Kidney epithelial cell (primary cell): ENCODE measurements at regions not wholly inside any gene's neighbourhood (a gene's known extent, or its start where the extent isn't known, plus 50 kb on each side); places are given as distances from the start of the nearest gene placed in this dataset.

Experiments
- DNase-seq: peaks from one replicate; pipeline ENCODE4 v3.0.0-alpha.2; 2010; ENCODE audit warnings: low read depth
- H3K27me3 ChIP-seq: 2 replicates; pipeline ENCODE4 v1.6.0; 2011; ENCODE audit warnings: low read length; ENCODE audit not compliant: control insufficient read depth, insufficient read depth
- H3K36me3 ChIP-seq: 2 replicates; pipeline ENCODE4 v1.5.1; 2011; ENCODE audit warnings: low read length; ENCODE audit not compliant: control insufficient read depth, insufficient read depth
- H3K4me3 ChIP-seq: 2 replicates; pipeline ENCODE4 v1.5.1; 2011; ENCODE audit warnings: low read depth, mild to moderate bottlenecking, control low read depth, low read length
- TF ChIP-seq, protein P1 (sequence below): IDR thresholded peaks from 2 replicates; pipeline ENCODE4 v1.5.1; 2011; ENCODE audit warnings: mild to moderate bottlenecking, moderate library complexity, low read length, control low read depth, inconsistent platforms; ENCODE audit not compliant: insufficient read depth, poor library complexity, severe bottlenecking

DNA sequence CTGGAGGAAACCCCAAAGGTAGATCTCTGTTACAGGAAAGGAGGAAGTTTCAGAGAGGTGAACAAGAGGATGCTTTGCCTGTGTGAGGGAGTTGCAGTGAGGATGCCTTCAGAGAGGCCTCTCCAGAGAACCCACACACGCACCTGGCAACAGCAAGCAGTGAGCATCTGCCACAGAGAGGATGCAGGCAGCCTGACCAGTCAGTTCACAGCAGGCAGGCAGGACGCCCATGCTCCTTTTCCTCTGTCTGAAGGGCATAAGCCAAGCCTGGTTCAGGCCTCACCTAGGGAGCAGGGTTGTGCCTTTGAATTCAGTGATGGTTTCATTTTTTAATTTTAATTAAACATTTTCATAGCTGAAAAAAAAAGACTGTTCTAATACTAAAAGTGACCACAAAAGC lies 346.0 kb upstream of the MARCKS start:
- Histone ChIP-seq H3K27me3 (no peaks in the 10 kb centered on the region), H3K4me3 (no peak overlapping the region), H3K36me3 (no peaks in the 10 kb centered on the region)
- DNase-seq: no peak
- TF ChIP-seq, protein P1, sequence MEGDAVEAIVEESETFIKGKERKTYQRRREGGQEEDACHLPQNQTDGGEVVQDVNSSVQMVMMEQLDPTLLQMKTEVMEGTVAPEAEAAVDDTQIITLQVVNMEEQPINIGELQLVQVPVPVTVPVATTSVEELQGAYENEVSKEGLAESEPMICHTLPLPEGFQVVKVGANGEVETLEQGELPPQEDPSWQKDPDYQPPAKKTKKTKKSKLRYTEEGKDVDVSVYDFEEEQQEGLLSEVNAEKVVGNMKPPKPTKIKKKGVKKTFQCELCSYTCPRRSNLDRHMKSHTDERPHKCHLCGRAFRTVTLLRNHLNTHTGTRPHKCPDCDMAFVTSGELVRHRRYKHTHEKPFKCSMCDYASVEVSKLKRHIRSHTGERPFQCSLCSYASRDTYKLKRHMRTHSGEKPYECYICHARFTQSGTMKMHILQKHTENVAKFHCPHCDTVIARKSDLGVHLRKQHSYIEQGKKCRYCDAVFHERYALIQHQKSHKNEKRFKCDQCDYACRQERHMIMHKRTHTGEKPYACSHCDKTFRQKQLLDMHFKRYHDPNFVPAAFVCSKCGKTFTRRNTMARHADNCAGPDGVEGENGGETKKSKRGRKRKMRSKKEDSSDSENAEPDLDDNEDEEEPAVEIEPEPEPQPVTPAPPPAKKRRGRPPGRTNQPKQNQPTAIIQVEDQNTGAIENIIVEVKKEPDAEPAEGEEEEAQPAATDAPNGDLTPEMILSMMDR: no peak

DNA sequence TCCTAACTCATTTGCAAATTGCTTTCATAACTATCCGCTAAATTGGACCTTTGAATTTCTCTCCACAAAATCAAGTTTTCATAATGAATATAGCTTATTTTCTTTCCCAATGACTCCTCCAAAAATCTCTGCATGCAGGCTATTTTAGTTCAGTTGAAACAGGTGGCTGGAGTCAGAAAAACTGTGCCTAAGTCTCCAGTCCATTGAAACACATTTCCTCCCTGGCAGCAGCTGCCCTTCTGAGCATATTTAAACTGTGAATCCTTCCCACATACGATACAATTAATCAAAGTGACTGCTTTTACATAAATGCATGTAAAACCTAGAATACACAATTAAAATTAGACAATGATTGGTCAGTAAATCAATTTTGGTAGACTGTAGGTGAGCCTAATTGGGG lies 344.6 kb upstream of the MARCKS start:
- Histone ChIP-seq H3K36me3 (no peaks in the 10 kb centered on the region), H3K27me3 (no peaks in the 10 kb centered on the region), H3K4me3 (no peak overlapping the region)
- TF ChIP-seq, protein P1: no peak
- DNase-seq: no peak

DNA sequence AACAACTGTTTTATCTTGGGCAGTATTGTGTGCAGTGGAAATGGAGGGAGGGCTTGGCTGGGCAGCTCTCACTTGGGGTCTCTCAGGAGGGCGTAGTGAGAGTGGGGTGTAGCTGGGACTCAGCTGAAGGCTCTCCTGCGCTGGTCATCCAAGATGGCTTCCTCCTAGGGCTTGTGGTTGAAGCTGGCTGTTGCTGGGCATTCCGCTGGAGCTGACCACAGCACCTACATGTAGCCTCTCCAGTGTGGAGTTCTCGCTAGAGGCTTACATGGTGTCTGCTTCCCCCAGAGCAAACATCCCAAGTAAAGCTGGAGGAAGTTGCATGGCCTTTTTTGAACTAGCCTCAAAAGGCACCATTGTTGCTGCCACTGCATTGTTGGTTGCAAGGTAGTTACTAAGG lies 344.1 kb upstream of the MARCKS start:
- Histone ChIP-seq H3K27me3 (no peaks in the 10 kb centered on the region), H3K4me3 (no peak overlapping the region), H3K36me3 (no peaks in the 10 kb centered on the region)
- TF ChIP-seq, protein P1: no peak
- DNase-seq: no peak

DNA sequence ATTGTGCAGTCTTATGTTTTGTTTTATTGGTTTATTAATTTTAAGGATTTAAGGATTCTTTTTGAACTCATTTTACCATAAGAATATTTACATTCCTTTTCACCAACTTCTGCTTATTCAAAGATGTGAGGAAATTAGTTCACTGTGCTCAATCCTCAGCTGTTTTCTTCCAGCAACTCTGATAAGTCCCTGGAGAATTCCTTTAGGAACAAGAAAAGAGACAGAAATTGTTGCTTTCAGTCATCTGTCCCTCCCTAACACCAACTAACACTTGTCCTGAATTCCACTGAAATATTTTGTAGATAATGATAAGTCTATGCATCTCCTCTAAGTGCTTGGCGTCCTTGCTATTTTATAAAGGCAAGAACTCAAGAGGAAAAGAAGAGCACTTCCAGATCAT lies 334.8 kb upstream of the MARCKS start:
- Histone ChIP-seq H3K27me3 (no peaks in the 10 kb centered on the region), H3K36me3 (no peaks in the 10 kb centered on the region), H3K4me3 (no peak overlapping the region)
- TF ChIP-seq, protein P1: no peak
- DNase-seq: no peak

DNA sequence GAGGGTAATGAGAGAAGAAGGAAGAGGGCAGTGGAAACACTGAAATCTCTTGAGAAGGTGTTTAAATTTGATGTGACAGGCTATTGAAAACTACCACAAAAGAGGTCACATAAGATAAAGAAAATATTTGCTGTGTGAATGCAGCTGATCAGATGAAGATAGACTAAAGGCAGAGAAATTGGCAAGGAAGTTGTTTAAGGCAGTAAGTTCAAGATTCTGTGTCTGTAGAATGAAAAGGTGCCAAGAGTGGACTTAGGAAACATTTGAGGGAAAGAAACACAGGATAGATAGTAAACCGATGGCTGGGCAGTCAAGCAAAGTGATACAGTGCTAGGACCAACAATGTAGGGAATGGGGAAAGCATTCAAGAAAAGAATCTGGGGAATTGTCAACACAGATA lies 332.3 kb upstream of the MARCKS start:
- Histone ChIP-seq H3K4me3 (no peak overlapping the region), H3K36me3 (no peaks in the 10 kb centered on the region), H3K27me3 (no peaks in the 10 kb centered on the region)
- DNase-seq: no peak
- TF ChIP-seq, protein P1: no peak

DNA sequence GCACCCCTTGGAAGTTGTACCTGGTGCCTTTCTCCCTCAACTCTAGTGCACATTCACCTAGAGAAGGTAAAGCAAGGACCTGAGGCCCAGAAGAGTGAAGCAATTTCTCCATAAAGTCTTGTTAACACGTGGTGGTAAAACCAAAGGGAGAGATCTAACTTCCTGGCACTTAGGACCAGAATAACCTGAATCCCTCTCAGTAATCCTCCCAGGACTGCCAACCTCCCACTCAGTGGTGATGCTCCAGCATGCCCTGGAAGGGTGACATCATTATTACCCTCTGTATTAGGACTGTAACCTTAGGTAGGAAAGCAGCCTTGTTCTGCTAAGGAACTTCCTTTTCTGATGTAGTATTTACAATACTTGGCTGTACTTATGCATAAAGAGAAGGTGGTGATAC lies 330.6 kb upstream of the MARCKS start:
- H3K4me3 ChIP-seq: no peak overlapping the region
- no peaks in the 10 kb centered on the region for H3K36me3 ChIP-seq
- TF ChIP-seq, protein P1: no peak

More for the DNA sequence above, 330.6 kb upstream of the MARCKS start:
- no peak for DNase-seq
- H3K27me3 ChIP-seq: no peaks in the 10 kb centered on the region
